AG08395 (cell line): ENCODE measurements at regions not wholly inside any gene's neighbourhood (a gene's known extent, or its start where the extent isn't known, plus 50 kb on each side); places are given as distances from the start of the nearest gene placed in this dataset.

ENCODE experiments used
- DNase-seq: peaks from one replicate; pipeline ENCODE4 v3.0.0; 2012; ENCODE audit warnings: mixed read lengths, low spot score

DNA sequence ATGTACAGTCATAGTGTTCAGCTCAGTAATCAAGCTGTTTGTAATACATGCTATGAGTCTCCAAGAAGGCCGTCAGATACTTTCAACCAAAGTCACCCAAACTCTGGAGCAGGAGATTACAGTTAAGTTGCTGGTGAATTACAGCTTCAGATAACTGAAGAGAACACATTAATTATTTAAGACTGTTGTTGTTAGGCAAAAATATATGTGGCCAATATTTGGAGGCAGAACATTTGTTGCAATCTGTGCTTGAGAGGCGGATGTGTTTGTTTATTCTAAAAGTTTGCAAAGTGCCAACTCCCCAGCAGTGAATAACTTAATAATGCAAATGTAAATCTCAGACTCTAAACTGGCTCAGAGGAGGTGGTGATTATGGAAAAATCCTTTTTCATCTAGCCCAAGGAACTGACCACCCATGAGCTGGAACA lies 300.7 kb upstream of the TBX3 start:
- no peak for DNase-seq

DNA sequence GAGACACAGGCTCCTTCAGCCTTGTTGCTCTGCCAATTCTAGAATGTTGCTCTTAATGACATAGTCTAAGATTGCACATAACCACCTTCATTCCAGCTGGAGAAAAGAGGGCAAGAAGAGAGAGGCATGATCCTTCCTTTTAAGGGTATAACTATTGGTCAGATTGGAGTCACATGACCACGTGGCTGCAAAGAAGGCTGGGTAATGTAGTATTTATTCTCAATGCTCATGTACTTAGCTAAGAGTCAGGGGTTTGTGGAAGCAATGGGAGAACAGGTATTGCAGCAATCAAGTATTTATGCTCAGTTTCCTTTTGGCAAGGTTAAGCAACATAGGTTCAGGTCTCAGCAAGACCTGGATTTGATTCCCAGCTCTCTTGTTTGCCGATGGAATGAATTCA lies 298.8 kb upstream of the TBX3 start:
- no peak for DNase-seq

DNA sequence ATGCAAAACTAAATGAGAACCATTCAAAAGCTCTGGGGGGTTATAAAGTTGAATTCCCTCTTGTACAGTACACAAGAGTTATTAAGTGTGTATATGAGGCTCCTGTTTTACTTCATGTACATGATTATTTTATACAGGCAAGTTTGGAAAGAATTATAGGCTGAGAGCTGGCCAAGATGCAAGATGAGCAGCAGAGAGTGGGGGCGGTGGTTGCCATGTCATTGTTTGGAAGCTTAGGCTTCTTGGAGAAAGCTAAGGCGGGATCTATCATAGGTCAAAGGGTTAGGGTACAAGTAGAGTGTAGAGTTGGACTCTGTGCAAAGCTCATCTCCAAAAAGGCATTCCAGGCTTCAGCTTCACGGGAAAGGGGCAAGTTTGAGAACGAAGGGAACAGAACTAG lies 297.1 kb upstream of the TBX3 start:
- no peak for DNase-seq

DNA sequence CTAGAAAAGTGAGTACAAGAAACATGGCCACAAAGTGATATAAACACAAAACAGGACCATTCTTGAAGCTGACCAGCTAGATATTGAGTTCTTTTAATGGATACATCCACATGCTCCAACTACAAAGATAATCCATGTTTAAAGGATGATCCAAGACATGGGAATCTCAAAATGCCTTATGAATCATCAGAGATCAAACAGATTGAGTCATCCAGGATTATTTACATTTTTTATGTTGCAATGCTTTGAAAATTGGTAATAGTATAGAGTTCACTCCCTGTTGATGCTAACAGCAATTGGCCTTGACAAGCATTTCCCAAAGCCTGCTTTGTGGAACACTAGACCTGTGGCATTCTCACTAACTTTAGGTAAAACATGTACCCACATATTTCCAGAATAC lies 293.0 kb upstream of the TBX3 start:
- peak; percentile 21 for DNase-seq

DNA sequence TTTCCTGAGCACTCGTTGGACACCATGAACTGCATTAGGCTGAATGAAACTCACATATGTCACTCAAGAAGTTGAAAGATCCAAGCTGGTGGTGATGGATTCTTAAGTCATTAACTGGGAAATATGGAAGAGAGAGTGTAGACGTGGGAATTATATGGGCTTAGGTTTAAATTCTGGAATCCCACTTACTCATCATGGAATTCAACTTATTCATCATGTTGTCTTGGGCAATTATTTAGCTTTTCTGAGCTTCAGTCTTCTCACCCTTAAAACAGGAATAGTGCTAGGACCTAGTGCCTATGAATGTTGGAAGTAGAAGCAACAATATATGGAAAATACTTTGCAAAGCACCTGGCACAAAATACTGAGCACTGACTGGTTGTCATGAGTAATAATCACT lies 292.4 kb upstream of the TBX3 start:
- DNase-seq = no peak

DNA sequence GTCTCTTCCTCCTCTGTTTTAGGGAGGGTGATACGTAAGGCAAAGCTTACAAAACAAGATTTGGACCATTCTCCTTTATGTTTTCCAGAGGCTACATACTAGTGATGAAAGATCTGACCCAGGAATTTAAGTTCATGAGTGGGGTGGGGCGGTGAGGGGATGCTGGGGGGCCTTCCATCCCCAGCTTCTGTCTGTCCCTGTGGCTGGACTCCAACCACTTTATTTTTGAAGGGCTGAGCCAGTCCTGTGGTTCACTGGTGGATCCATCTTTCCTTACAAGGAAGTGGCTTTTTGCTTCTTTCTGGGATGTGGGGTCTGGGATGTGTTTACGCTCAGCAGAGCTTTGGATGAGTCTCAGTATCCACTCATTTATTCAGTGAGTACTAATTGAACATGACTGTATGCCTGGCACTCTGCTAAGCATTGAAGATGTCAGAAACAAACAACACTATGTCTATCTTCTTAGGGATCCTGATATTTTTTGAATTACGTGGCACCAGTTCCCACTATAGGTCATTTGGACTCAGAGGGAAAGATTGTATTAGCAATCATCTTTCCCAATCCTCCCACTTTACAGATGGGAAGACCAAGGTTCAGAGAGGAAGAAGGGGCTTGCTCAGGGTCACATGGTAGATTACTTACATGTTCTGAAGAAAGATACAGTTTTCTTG lies 291.8 kb upstream of the TBX3 start:
- DNase-seq = no peak

DNA sequence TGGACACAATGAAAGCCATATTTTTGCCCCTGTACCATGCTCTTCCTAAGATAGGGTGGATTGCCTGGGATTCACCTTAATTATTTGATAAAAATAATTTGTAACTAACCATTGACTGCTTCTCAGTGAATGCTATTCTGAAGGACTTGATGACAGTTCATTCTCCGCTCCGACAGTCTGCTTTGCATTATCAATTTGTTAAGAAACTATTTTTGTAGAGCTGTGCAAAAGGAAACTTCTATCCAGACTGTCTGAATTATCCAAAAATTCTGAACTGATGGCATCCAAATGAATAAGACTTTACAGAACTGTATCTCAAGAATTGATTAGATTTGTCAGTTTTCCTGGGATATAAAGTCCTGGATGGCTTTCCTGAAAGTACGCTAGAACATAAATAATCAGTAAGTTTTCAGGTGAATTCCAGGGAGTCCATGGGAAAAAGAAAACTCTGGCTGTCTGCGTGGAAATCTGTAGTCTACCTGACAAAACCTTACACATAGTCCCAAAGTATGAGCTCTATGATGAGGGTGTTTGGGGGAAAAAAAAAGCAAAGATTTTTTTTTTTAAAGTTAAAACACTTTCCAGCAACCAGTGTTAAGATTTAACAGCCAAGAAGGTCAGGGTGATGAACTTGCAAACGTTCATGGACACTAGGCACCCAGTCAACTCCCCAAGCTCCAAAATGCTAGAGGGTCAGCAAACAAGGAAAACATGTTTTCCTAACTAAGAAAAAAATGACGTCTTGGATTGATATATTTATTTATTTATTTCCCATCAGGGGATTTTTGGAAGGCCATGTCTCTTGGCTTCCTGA lies 291.1 kb upstream of the TBX3 start:
- no peak for DNase-seq

DNA sequence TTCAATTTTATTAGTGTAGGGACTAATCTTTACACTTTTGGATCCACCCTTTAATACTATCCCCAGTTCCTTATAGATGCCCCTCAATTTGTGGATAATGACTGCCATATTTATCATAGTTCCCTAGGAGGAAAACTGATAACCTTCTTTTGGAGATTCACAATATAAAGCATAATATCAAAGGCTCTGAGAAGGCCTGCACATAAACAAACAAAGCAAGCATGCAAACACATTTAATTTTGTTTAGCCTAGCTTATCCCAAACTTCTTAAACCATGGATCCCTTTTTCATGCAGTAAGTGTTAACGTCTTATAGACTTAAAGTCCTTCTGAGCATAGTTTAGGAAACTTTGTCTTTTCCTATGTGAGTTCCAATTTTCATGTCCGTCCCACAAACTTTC lies 290.4 kb upstream of the TBX3 start:
- DNase-seq = no peak

DNA sequence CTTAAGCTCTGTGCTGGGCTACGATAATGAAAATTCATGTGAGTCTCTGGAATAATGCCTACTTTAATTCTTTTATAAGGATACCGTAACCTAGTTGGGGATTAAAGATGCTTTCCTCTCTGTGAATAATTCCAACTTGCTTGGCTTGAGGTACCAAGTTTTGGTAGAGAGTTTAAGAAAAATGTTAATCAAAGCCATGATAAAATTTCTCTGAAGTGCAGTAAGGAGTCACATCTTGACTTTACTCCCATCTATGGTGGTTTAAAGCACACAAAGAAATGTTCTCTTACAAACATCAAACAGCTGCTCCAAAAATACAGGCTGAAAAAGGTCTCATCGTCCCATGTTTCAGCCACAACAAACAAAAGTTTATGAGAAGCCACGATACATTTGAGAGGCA lies 284.8 kb upstream of the TBX3 start:
- DNase-seq = no peak

DNA sequence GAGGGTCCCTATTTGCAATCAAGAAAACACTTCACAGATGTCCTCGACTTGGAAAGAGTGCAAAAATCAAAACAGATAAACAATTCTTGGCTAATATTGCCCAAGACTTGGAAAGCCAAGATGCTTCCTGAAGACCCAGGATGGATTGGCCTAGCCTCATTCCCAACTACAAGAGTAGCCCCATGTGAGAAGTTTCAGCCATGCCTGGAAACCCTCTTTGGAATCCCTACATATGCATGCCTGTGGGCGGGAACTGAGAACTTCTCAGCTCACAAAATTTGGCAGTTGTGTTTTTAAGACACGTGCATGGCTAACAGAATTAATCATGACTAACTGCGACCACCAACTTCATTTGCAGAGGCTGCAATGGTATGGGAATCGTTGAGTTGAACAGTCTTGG lies 283.2 kb upstream of the TBX3 start:
- DNase-seq = no peak

DNA sequence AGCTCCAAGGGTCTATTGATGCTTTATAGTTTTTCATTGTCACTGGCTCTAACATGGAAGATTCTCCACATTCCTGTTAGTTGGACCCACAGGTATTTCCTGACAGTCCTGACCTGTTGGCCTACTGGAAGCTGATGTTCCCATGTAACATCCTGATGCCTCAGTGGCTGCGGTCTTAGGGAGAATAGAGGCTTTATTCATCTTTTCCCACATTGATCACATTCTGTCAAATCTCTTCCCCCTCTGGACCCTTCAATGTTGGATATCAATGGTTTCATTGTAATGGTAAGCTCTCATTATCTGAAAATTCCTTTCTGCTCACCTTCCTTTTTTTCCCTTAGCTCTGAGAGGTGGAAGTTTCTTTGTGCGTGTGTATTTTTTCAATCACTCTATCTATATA lies 280.9 kb upstream of the TBX3 start:
- no peak for DNase-seq

DNA sequence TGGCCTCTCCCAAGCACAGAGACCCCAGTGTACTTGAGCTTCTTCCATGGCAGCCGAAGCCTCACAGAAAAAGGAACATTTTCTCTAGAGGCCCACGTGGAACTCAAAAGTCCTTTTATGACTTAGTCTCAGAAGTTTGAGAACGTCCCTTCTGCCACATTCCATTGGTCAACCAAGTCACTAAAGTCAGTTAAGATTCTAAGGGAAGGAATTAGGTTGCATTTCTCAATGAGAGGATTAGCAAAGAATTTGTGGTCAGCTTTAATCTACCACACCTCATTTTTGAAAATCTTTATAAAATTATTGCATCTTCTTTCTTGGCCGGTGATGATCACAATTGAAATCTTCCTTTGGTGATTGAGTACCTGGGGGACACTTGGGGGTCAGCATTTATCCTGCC lies 279.9 kb upstream of the TBX3 start:
- DNase-seq = no peak

DNA sequence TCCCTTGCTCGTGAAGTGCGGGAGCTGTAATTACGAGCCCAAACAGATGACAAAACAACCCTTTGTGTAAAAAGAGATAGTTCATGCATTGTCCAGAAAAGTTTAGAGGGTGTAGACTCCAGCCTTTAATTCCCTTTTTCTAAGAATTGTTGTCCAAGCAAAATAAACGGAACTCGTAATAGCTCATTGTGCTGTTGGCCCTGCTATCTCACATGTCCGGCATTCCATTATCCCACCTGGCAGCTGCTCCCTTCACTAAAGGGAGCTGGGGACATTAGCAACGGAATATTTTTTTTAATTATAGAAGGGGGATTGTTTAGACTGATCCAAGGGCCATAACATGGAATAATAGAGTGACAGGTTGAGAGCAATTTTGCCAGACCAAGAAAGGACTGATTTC lies 277.5 kb upstream of the TBX3 start:
- DNase-seq = no peak

DNA sequence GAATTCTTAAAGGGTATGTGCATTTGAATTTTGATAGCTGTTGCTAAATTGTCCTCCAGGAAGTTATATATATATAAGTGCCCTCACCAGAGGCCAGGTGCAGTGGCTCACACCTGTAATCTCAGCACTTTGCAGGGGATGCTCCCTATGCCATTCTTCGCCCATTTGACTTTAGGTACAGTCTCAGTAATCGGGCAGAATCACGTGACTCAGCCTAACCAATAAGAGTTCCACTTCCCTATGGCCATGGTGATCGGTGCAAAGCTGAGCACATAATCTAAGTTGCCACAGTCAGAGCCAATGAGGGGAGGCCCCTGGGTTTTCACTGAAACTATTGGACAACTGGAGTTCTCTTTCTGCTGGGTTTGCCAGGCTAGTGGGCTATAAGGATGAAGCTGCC lies 274.6 kb upstream of the TBX3 start:
- DNase-seq = no peak

DNA sequence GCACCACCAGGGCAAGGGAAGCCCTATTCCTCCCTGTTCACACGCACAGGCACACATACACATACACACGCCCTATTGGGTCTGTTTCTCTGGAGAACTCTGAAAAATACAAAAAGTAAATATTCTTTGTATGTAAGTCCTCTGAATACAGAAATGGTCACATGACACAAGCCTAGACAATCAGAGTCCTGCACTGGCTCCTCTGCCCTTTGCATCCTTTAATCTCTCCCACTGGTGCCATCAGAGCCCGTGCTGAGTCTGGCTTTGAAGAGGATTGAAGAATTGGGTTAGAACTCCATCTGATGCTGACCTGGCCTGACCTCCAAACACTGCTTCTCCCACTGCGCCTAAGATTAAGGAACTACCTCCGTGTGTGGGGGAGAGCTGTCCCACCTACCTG lies 273.2 kb upstream of the TBX3 start:
- no peak for DNase-seq

DNA sequence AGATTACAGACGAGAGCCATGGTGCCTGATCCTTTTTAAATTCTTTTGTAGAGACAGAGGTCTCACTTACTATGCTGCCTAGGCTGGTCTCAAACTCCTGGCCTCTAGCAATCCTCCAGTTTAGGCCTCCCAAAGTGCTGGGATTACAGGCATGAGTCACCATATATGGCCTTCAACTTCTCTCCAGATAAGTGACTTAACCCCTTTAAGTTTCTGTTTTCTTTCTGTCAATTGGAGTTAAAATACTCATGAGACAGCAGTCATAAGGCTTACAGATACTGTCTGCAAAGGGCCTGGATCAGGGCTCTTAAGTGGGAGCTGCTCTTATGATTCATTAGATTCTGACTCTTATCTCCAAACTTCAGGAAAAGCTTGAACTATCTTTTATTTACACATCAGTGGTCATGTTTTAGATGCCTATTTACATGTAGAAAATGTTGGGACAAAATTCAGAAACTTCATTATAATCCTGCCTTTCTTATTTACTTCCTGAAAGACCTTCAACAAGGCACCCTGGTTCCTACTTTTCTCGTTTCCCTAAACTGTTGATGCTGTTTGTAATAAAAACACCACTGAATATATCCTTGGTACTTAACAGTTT lies 271.5 kb upstream of the TBX3 start:
- no peak for DNase-seq

DNA sequence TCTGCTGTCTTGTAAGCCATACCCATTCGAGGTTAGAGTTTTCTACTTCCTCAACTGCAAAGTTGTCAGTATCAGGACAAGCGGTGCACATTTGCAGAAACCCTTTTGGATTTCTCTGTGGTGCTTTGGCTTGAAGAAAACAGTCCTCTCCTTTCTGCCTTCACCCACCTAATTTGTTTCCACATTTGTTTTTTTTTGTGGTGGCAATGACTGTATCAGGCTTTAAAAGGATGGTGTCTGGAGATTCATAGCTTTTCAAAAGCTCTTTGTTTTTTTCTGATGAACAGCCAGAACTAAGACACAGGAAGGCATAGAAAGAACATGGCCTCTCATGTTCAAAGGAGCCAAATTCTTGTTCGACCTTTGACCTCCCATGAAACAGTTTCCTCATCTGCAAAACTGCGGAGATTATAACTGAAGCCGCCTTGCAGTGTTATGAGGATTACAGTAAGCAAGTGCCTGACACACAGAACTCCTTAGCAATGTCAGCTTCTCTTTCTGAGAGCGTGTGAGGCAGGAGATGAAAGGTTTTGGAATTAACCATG lies 270.6 kb upstream of the TBX3 start:
- DNase-seq = no peak

DNA sequence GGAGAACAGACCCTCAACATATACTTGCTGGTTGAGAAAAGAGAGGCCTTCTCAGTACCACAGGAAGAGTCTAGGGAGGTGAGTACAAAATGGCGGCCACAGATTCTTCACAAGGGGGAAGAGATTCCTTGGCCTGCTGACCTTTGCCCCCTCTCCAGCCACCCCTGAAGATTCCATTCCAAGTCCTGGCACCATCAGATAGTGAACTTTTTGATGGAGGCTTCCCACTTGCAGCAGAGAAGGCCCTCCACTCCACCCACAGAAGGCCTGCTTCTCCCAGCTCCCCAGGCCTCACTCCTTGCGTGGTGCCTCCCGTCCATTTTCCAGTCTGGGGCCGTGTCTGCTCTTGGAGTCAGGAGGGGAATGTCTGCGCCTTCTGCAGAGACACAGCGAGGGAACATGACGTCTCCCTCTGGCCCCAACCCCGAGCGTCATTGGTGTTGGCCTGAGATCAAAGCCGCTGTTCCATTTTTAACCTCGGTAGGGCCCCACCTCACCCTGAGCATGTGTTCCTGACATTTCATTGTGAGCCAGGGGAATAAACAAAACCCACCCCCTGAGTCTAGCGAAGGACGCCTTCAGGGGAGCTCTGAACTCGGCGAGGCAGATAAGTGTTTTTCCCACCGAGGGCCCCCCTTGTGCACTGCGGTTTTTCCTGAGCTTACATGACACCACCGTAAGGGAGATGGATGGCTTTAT lies 268.7 kb upstream of the TBX3 start:
- DNase-seq = no peak

DNA sequence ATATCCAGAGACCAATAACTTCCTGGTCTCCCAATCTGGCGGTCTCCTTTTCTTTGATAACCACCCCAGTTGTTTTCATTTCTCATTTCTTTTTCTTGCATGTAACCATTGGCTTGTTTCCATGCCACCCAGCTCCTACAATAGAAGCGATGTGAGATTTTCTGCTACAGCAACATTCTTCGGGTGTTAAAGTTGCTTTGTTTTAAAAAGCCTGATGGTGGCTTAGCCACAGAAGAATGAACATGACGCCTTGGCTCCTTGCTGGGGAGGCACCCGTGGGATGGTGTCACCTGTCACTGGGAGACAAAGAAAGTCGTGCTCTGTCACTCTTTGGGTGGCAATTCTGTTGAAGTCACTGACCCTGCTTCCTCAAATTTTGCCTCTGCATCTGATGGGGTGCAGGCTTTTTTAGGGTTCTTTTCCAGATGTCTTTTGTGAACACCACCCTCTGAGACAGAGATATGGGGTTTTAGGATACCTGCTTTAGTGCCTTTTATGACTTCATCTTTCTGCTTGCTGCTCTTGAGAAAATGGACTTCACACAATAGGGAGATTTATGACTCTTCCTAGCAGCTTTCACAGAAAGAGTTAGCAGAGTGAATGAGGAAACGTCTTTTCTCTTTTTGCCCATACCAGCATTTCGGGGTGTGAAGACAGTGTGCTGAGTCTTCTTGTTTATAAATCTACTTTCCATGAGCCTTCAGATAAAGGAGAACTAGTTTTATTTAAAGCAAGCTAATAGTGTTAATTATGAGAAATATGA lies 265.3 kb upstream of the TBX3 start:
- DNase-seq = no peak

DNA sequence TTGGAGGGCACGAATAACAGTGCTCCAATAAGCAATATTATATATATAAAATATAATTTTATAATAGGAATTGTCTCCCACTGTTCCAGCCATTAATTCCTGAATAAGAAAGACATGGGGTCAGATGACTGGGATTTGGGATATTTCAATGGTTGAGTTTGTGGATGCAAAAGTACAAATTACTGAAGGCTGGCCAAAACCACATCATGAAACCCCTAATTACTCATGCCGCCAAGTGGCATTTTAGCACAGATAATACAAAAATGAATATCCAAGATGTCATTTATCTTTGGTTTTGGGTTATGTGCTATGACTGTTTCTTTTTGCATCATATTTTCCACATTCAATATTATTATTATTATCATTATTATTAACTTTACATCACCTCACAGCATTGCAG lies 261.4 kb upstream of the TBX3 start:
- peak; percentile 6 for DNase-seq

DNA sequence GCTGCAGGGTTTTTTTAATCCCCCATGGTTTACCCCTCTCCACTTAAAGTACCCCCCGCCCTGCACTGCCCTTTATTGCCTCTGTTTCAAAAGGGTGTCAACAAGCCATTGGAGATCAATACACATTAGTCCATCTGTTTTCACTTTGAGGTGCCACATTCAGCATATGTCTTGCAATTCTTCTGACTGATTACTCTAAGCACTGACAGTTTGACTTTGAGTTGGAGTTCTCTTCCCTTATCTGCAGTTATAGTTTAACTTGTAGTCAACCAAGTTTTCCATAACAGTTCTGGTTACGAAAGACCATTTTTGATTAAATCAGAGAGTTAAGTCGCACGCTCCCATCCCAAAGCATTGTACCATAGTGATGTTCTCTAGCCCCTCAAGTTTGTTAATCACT lies 260.8 kb upstream of the TBX3 start:
- DNase-seq = no peak

DNA sequence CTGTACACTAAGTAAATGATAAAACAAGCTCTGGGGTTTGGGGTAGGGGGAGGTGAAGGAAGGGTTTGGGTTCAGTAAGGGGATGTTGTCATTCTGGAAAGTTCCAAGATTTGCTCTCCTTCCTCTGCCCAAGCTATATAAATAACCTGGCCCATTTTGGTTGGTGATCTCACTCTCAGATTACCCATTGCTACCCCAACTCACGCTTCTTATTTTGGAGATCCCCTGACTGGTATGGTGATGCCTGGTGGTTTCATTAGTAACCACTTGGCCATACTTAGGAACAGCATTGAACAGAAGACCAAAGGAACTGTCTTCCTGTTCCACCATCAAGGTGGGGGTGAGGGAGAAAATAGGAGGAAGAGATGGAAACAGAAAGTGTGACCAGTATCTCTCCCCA lies 259.6 kb upstream of the TBX3 start:
- no peak for DNase-seq
